ENCODE measurements at regions not wholly inside any gene's neighbourhood (a gene's known extent, or its start where the extent isn't known, plus 50 kb on each side); places are given as distances from the start of the nearest gene placed in this dataset.

DNA sequence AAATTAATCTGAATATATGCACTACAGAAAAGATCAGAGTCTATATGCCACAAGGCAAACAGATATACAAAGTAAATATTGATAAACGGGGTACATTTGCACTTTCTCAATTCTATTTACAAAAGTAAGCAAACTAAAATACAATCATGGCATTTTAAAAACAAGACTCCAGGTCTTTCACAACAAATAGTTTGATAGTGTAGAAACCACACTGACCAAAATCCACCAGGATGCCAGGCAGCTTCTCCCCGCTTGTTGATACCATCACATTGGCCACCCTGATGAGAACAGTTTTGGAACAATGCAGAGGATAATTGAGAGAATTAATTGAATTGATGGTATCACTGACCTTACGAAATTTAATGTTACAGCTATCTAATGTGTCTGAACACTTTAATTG lies 190.6 kb upstream of the TMCO5A start:
- no peak for TF ChIP-seq POLR2AphosphoS5 (IDR thresholded peaks at IDR 0.05; ENCODE audit: low read depth, low read length)
- TF ChIP-seq, protein P1, sequence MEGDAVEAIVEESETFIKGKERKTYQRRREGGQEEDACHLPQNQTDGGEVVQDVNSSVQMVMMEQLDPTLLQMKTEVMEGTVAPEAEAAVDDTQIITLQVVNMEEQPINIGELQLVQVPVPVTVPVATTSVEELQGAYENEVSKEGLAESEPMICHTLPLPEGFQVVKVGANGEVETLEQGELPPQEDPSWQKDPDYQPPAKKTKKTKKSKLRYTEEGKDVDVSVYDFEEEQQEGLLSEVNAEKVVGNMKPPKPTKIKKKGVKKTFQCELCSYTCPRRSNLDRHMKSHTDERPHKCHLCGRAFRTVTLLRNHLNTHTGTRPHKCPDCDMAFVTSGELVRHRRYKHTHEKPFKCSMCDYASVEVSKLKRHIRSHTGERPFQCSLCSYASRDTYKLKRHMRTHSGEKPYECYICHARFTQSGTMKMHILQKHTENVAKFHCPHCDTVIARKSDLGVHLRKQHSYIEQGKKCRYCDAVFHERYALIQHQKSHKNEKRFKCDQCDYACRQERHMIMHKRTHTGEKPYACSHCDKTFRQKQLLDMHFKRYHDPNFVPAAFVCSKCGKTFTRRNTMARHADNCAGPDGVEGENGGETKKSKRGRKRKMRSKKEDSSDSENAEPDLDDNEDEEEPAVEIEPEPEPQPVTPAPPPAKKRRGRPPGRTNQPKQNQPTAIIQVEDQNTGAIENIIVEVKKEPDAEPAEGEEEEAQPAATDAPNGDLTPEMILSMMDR (IDR thresholded peaks at IDR 0.05) = no peak

All from SK-N-SH (cell line).